A549 (cell line): ENCODE measurements at regions not wholly inside any gene's neighbourhood (a gene's known extent, or its start where the extent isn't known, plus 50 kb on each side); places are given as distances from the start of the nearest gene placed in this dataset.
"Not testable (repeated sequence)": the region's sequence is repeated elsewhere in the genome, so short reads cannot be mapped to it uniquely, and the experiment has no call there.

Experiments
- CBX2 ChIP-seq: fragments of 200-600 bp; sonication (generic); IDR thresholded peaks from 2 replicates; pipeline ENCODE4 v1.6.1; 2016; ENCODE audit warnings: low read depth, mild to moderate bottlenecking, borderline replicate concordance
- CBX8 ChIP-seq: fragments of 200-600 bp; sonication (generic); IDR thresholded peaks from 2 replicates; pipeline ENCODE4 v1.6.1; 2016
- CHD2 ChIP-seq: fragments of 150-350 bp; IDR thresholded peaks from 2 replicates; pipeline ENCODE4 v1.6.1; 2014; ENCODE audit warnings: low read length; ENCODE audit not compliant: partially characterized antibody
- CHD4 ChIP-seq: fragments of 200-600 bp; sonication (generic); IDR thresholded peaks from 2 replicates; pipeline ENCODE4 v1.6.1; 2016; ENCODE audit warnings: antibody characterized with exemption, mild to moderate bottlenecking, borderline replicate concordance
- EP300 ChIP-seq, 2 experiments: fragments of >200 bp; sonication (Bioruptor Twin); formaldehyde crosslinking; IDR thresholded peaks; 2 replicates in 1 of 2; 3 replicates in 1 of 2; pipeline ENCODE4 v1.6.1; 2016 to 2017
- JUN ChIP-seq, 2 experiments: fragments of >200 bp; sonication (Bioruptor Twin); formaldehyde crosslinking; IDR thresholded peaks; 2 replicates in 1 of 2; 3 replicates in 1 of 2; pipeline ENCODE4 v1.6.1; 2016 to 2017
- KDM1A ChIP-seq: fragments of 200-600 bp; sonication (generic); IDR thresholded peaks from 2 replicates; pipeline ENCODE4 v1.6.1; 2016; ENCODE audit warnings: low read depth, mild to moderate bottlenecking
- MAZ ChIP-seq: fragments of 150-350 bp; IDR thresholded peaks from 2 replicates; pipeline ENCODE4 v1.6.1; 2014; ENCODE audit warnings: antibody characterized with exemption, low read depth, low read length, borderline replicate concordance
- POLR2A ChIP-seq: IDR thresholded peaks from 2 replicates; pipeline ENCODE4 v1.6.1; 2012; ENCODE audit warnings: mild to moderate bottlenecking, low read length
- ZNF302 ChIP-seq: fragments of 250-450 bp; sonication (Bioruptor Pico); IDR thresholded peaks from 2 replicates; pipeline ENCODE4 v1.9.0; 2021; ENCODE audit warnings: inconsistent platforms, mild to moderate bottlenecking, moderate library complexity
- TF ChIP-seq, protein P1 (sequence below): fragments of >200 bp; sonication (Bioruptor Twin); formaldehyde crosslinking; IDR thresholded peaks from 3 replicates; pipeline ENCODE4 v1.5.1; 2016
- TF ChIP-seq, protein P2 (sequence below): fragments of 200-600 bp; sonication (generic); IDR thresholded peaks from 2 replicates; pipeline ENCODE4 v1.6.1; 2016; ENCODE audit warnings: antibody characterized with exemption, mild to moderate bottlenecking, moderate library complexity
- TF ChIP-seq, protein P3 (sequence below): fragments of 250-450 bp; sonication (Bioruptor Pico); IDR thresholded peaks from 2 replicates; pipeline ENCODE4 v1.5.0; 2021; ENCODE audit warnings: mild to moderate bottlenecking, moderate library complexity, borderline replicate concordance

DNA sequence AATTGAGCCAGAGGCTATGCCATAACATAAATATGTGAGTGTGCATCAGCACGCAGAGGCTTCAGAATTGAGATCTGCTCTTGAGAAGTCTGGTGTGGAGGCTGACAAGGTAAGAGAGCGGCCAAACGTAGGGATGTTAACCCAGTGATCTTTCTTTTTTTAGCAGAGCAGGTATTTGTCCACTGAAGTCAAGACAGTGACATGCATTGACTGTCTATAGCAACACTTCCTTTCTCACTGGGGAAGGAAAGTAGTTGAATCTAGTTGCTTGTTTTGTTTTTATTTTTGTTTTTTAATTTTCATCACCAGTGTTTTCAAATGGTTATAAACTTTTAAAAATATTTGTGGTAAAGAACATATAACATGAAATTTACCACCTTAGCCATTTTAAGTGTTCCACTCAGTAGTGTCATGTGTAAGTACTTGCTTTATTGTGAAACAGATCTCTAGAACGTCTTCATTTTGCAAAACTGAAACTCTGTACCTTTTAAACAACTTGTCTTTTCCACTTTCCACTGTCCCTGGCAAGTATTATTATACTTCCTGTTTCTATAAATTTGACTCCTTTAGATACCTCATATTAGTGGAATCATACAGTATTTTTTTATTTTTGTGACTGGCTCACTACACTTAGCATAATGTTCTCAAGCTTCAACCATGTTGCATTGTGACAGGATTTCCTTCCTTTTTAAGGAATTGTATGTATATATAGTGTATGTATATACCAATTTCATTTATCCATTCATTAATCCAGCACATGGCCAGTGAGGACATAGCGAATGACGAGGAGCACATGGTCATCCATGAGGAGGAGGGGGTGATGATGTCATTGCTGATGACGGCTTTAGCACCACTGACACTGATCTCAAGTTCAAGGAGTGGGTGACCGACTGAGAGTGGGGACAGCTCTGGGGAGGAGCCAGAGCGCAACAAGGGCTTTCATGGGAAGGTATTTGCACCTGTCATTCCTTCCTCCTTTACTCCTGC is 80.7 kb upstream of the FABP2 start:
- not testable (repeated sequence) for TF ChIP-seq CHD2; CBX2; JUN (IDR thresholded peaks at IDR 0.05); MAZ; CHD4; KDM1A; EP300 (IDR thresholded peaks at IDR 0.05); ZNF302 (CRISPR knock-in tag); CBX8; POLR2A
- TF ChIP-seq, protein P1, sequence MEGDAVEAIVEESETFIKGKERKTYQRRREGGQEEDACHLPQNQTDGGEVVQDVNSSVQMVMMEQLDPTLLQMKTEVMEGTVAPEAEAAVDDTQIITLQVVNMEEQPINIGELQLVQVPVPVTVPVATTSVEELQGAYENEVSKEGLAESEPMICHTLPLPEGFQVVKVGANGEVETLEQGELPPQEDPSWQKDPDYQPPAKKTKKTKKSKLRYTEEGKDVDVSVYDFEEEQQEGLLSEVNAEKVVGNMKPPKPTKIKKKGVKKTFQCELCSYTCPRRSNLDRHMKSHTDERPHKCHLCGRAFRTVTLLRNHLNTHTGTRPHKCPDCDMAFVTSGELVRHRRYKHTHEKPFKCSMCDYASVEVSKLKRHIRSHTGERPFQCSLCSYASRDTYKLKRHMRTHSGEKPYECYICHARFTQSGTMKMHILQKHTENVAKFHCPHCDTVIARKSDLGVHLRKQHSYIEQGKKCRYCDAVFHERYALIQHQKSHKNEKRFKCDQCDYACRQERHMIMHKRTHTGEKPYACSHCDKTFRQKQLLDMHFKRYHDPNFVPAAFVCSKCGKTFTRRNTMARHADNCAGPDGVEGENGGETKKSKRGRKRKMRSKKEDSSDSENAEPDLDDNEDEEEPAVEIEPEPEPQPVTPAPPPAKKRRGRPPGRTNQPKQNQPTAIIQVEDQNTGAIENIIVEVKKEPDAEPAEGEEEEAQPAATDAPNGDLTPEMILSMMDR, result not testable (repeated sequence)
- TF ChIP-seq, protein P2, sequence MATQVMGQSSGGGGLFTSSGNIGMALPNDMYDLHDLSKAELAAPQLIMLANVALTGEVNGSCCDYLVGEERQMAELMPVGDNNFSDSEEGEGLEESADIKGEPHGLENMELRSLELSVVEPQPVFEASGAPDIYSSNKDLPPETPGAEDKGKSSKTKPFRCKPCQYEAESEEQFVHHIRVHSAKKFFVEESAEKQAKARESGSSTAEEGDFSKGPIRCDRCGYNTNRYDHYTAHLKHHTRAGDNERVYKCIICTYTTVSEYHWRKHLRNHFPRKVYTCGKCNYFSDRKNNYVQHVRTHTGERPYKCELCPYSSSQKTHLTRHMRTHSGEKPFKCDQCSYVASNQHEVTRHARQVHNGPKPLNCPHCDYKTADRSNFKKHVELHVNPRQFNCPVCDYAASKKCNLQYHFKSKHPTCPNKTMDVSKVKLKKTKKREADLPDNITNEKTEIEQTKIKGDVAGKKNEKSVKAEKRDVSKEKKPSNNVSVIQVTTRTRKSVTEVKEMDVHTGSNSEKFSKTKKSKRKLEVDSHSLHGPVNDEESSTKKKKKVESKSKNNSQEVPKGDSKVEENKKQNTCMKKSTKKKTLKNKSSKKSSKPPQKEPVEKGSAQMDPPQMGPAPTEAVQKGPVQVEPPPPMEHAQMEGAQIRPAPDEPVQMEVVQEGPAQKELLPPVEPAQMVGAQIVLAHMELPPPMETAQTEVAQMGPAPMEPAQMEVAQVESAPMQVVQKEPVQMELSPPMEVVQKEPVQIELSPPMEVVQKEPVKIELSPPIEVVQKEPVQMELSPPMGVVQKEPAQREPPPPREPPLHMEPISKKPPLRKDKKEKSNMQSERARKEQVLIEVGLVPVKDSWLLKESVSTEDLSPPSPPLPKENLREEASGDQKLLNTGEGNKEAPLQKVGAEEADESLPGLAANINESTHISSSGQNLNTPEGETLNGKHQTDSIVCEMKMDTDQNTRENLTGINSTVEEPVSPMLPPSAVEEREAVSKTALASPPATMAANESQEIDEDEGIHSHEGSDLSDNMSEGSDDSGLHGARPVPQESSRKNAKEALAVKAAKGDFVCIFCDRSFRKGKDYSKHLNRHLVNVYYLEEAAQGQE, result not testable (repeated sequence)
- TF ChIP-seq, protein P3, sequence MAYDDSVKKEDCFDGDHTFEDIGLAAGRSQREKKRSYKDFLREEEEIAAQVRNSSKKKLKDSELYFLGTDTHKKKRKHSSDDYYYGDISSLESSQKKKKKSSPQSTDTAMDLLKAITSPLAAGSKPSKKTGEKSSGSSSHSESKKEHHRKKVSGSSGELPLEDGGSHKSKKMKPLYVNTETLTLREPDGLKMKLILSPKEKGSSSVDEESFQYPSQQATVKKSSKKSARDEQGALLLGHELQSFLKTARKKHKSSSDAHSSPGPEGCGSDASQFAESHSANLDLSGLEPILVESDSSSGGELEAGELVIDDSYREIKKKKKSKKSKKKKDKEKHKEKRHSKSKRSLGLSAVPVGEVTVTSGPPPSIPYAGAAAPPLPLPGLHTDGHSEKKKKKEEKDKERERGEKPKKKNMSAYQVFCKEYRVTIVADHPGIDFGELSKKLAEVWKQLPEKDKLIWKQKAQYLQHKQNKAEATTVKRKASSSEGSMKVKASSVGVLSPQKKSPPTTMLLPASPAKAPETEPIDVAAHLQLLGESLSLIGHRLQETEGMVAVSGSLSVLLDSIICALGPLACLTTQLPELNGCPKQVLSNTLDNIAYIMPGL (CRISPR knock-in tag), result not testable (repeated sequence)
